ENCODE measurements at regions not wholly inside any gene's neighbourhood (a gene's known extent, or its start where the extent isn't known, plus 50 kb on each side); places are given as distances from the start of the nearest gene placed in this dataset.

GRCh38 chr4:167475951-167476350 lies 241.7 kb upstream of the SPOCK3 start:
- TF ChIP-seq MYNN (tag by site-specific recombination; IDR thresholded peaks at IDR 0.05; ENCODE audit: borderline replicate concordance) (no peak), CTCF (tag by site-specific recombination; IDR thresholded peaks at IDR 0.05) (no peak)
